ENCODE measurements at regions not wholly inside any gene's neighbourhood (a gene's known extent, or its start where the extent isn't known, plus 50 kb on each side); places are given as distances from the start of the nearest gene placed in this dataset.
A peak's percentile ranks its signal among the peaks of the same experiment; 100 is the strongest.

GRCh38 chr4:111535792-111536191 is 609.5 kb upstream of the FAM241A start:
- DNase-seq (ENCODE audit: low read depth in 4 of 4, low spot score in 2 of 4), result no peak

- DNase-seq (ENCODE audit: low read depth in 4 of 4, low spot score in 2 of 4), result no peak
These were observed 608.1 kb upstream of the FAM241A start for GRCh38 chr4:111537165-111537564.

GRCh38 chr4:111537871-111538270 is 607.4 kb upstream of the FAM241A start:
- DNase-seq (ENCODE audit: low read depth in 4 of 4, low spot score in 2 of 4), result peak; percentile 0 to 10 (median 8)

GRCh38 chr4:111540671-111541070 is 604.6 kb upstream of the FAM241A start:
- no peak for DNase-seq (ENCODE audit: low read depth in 4 of 4, low spot score in 2 of 4)

GRCh38 chr4:111542056-111542455 is 603.2 kb upstream of the FAM241A start:
- DNase-seq (ENCODE audit: low read depth in 4 of 4, low spot score in 2 of 4), result no peak

GRCh38 chr4:111546881-111547280 is 598.4 kb upstream of the FAM241A start:
- no peak for DNase-seq (ENCODE audit: low read depth in 4 of 4, low spot score in 2 of 4)

- no peak for DNase-seq (ENCODE audit: low read depth in 4 of 4, low spot score in 2 of 4)
These were observed 589.0 kb upstream of the FAM241A start for GRCh38 chr4:111556141-111556781.

- no peak for DNase-seq (ENCODE audit: low read depth in 4 of 4, low spot score in 2 of 4)
These were observed 588.4 kb upstream of the FAM241A start for GRCh38 chr4:111556851-111557250.

GRCh38 chr4:111562826-111563225 is 582.4 kb upstream of the FAM241A start:
- DNase-seq (ENCODE audit: low read depth in 4 of 4, low spot score in 2 of 4), result no peak

- DNase-seq (ENCODE audit: low read depth in 4 of 4, low spot score in 2 of 4), result no peak
These were observed 572.8 kb upstream of the FAM241A start for GRCh38 chr4:111572470-111572869.

GRCh38 chr4:111573386-111573785 is 571.9 kb upstream of the FAM241A start:
- DNase-seq (ENCODE audit: low read depth in 4 of 4, low spot score in 2 of 4), result no peak

- DNase-seq (ENCODE audit: low read depth in 4 of 4, low spot score in 2 of 4), result no peak
These were observed 565.5 kb upstream of the FAM241A start for GRCh38 chr4:111579767-111580166.

- no peak for DNase-seq (ENCODE audit: low read depth in 4 of 4, low spot score in 2 of 4)
These were observed 549.8 kb upstream of the FAM241A start for GRCh38 chr4:111595456-111595855.

- DNase-seq (ENCODE audit: low read depth in 4 of 4, low spot score in 2 of 4), result no peak
These were observed 548.8 kb upstream of the FAM241A start for GRCh38 chr4:111596491-111596890.

GRCh38 chr4:111601671-111602070 is 543.6 kb upstream of the FAM241A start:
- no peak for DNase-seq (ENCODE audit: low read depth in 4 of 4, low spot score in 2 of 4)

GRCh38 chr4:111602848-111603247 is 542.4 kb upstream of the FAM241A start:
- DNase-seq (ENCODE audit: low read depth in 4 of 4, low spot score in 2 of 4), result no peak

- DNase-seq (ENCODE audit: low read depth in 4 of 4, low spot score in 2 of 4), result no peak
These were observed 540.1 kb upstream of the FAM241A start for GRCh38 chr4:111605111-111605510.

- no peak for DNase-seq (ENCODE audit: low read depth in 4 of 4, low spot score in 2 of 4)
These were observed 534.6 kb upstream of the FAM241A start for GRCh38 chr4:111610681-111611080.

- DNase-seq (ENCODE audit: low read depth in 4 of 4, low spot score in 2 of 4), result no peak
These were observed 526.3 kb upstream of the FAM241A start for GRCh38 chr4:111618908-111619307.

GRCh38 chr4:111628437-111628836 is 516.8 kb upstream of the FAM241A start:
- no peak for DNase-seq (ENCODE audit: low read depth in 4 of 4, low spot score in 2 of 4)

GRCh38 chr4:111630705-111631104 is 514.5 kb upstream of the FAM241A start:
- DNase-seq (ENCODE audit: low read depth in 4 of 4, low spot score in 2 of 4), result no peak

- DNase-seq (ENCODE audit: low read depth in 4 of 4, low spot score in 2 of 4), result no peak
These were observed 513.8 kb upstream of the FAM241A start for GRCh38 chr4:111631215-111631999.

Data from left renal cortex interstitium (tissue), 4 donors.